GM23338 (cell line): ENCODE measurements at regions not wholly inside any gene's neighbourhood (a gene's known extent, or its start where the extent isn't known, plus 50 kb on each side); places are given as distances from the start of the nearest gene placed in this dataset.

ENCODE experiments used
- ATAC-seq: fragments of 200-7000 bp; cut with Tn5 transposase; 3 replicates; pipeline ENCODE4 v1.9.1; 2020
- DNase-seq: peaks from one replicate; pipeline ENCODE4 v3.0.0-alpha.2; 2015; ENCODE audit warnings: low spot score
- H2AFZ ChIP-seq: fragments of 200-600 bp; sonication (generic); 2 replicates; pipeline ENCODE4 v1.8.0; 2016; ENCODE audit warnings: antibody characterized with exemption, mild to moderate bottlenecking, moderate library complexity
- H3F3A ChIP-seq: fragments of 200-600 bp; sonication (generic); replicated peaks from 2 replicates; pipeline ENCODE4 v1.8.0; 2017; ENCODE audit warnings: antibody characterized with exemption, mixed run types, low read depth
- H3K27ac ChIP-seq: fragments of 200-600 bp; sonication (generic); 2 replicates; pipeline ENCODE4 v1.6.1; 2016; ENCODE audit warnings: low read depth
- H3K27me3 ChIP-seq: fragments of 200-600 bp; sonication (generic); 2 replicates; pipeline ENCODE4 v1.8.0; 2016; ENCODE audit warnings: mild to moderate bottlenecking, mixed run types, moderate library complexity; ENCODE audit not compliant: insufficient read depth
- H3K36me3 ChIP-seq: fragments of 200-600 bp; sonication (generic); 2 replicates; pipeline ENCODE4 v1.8.0; 2016; ENCODE audit warnings: mild to moderate bottlenecking; ENCODE audit not compliant: insufficient read depth
- H3K4me1 ChIP-seq: fragments of 200-600 bp; sonication (generic); 2 replicates; pipeline ENCODE4 v1.8.0; 2016; ENCODE audit warnings: mild to moderate bottlenecking, moderate library complexity; ENCODE audit not compliant: insufficient read depth
- H3K4me2 ChIP-seq: fragments of 200-600 bp; sonication (generic); 2 replicates; pipeline ENCODE4 v1.7.1; 2017; ENCODE audit warnings: mixed run types
- H3K4me3 ChIP-seq: fragments of 200-600 bp; sonication (generic); 2 replicates; pipeline ENCODE4 v1.6.1; 2016; ENCODE audit warnings: mixed run types
- H3K79me2 ChIP-seq: fragments of 200-600 bp; sonication (generic); replicated peaks from 2 replicates; pipeline ENCODE4 v1.8.0; 2017; ENCODE audit warnings: mild to moderate bottlenecking; ENCODE audit not compliant: insufficient read depth
- H3K9me2 ChIP-seq: fragments of 200-600 bp; sonication (generic); 2 replicates; pipeline ENCODE4 v1.8.0; 2017; ENCODE audit not compliant: insufficient read depth
- H4K20me1 ChIP-seq: fragments of 200-600 bp; sonication (generic); replicated peaks from 2 replicates; pipeline ENCODE4 v1.8.0; 2017; ENCODE audit warnings: mild to moderate bottlenecking; ENCODE audit not compliant: insufficient read depth
- H3K27ac Mint-ChIP-seq: 2 replicates; pipeline ENCODE4 v1.8.0; 2020; ENCODE audit warnings: inconsistent platforms, mild to moderate bottlenecking, moderate library complexity, mixed read lengths
- H3K27me3 Mint-ChIP-seq: 3 replicates; pipeline ENCODE4 v1.8.0; 2022; ENCODE audit warnings: low read depth, mild to moderate bottlenecking, moderate library complexity, mixed read lengths, inconsistent platforms; ENCODE audit not compliant: insufficient read depth, poor library complexity
- H3K36me3 Mint-ChIP-seq: 3 replicates; pipeline ENCODE4 v1.8.0; 2021; ENCODE audit warnings: low read depth, mild to moderate bottlenecking, inconsistent platforms, moderate library complexity, mixed read lengths
- H3K4me1 Mint-ChIP-seq: 3 replicates; pipeline ENCODE4 v1.8.0; 2020; ENCODE audit warnings: mild to moderate bottlenecking, inconsistent platforms, mixed read lengths
- H3K4me3 Mint-ChIP-seq: 3 replicates; pipeline ENCODE4 v1.8.0; 2021; ENCODE audit warnings: moderate library complexity, mild to moderate bottlenecking, inconsistent platforms, mixed read lengths
- H3K9me3 Mint-ChIP-seq: 3 replicates; pipeline ENCODE4 v1.8.0; 2020; ENCODE audit warnings: moderate library complexity, mild to moderate bottlenecking, inconsistent platforms, mixed read lengths
- EZH2 ChIP-seq: fragments of 200-600 bp; sonication (generic); IDR thresholded peaks from one replicate; pipeline ENCODE4 v1.8.0; 2017; ENCODE audit warnings: antibody characterized with exemption, mild to moderate bottlenecking, low read depth; ENCODE audit not compliant: unreplicated experiment
- JUNB ChIP-seq: IDR thresholded peaks from one replicate; pipeline ENCODE4 v1.6.1; 2016; ENCODE audit warnings: antibody characterized with exemption; ENCODE audit not compliant: unreplicated experiment
- POLR2AphosphoS5 ChIP-seq: IDR thresholded peaks from 2 replicates; pipeline ENCODE4 v1.6.1; 2016; ENCODE audit warnings: antibody characterized with exemption, low read depth
- REST ChIP-seq: IDR thresholded peaks from one replicate; pipeline ENCODE4 v1.6.1; 2018; ENCODE audit warnings: antibody characterized with exemption; ENCODE audit not compliant: unreplicated experiment
- ZNF331 ChIP-seq: fragments of 250-450 bp; sonication (Bioruptor Pico); IDR thresholded peaks from 2 replicates; pipeline ENCODE4 v1.5.0; 2020; ENCODE audit warnings: low read depth, mild to moderate bottlenecking, moderate library complexity
- ZNF462 ChIP-seq: fragments of 250-450 bp; sonication (Bioruptor Pico); IDR thresholded peaks from 2 replicates; pipeline ENCODE4 v1.5.0; 2020; ENCODE audit warnings: mild to moderate bottlenecking, moderate library complexity

- Histone ChIP-seq H3K27ac (no peak overlapping the region), H3K36me3 (no peaks in the 10 kb centered on the region), H3F3A (no peaks in the 10 kb centered on the region), H3K4me1 (no peaks in the 10 kb centered on the region), H2AFZ (no peak overlapping the region), H3K27me3 (no peaks in the 10 kb centered on the region), H3K9me2 (no peaks in the 10 kb centered on the region), H3K79me2 (no peaks in the 10 kb centered on the region), H3K4me3 (no peak overlapping the region), H4K20me1 (no peaks in the 10 kb centered on the region), H3K4me2 (no peak overlapping the region)
- Mint-ChIP-seq H3K4me3 (no peak overlapping the region), H3K27me3 (no peaks in the 10 kb centered on the region), H3K27ac (no peak overlapping the region), H3K4me1 (no peaks in the 10 kb centered on the region), H3K9me3 (no peaks in the 10 kb centered on the region), H3K36me3 (no peaks in the 10 kb centered on the region)
- TF ChIP-seq REST (no peak), ZNF462 (CRISPR knock-in tag) (no peak), JUNB (no peak), ZNF331 (CRISPR knock-in tag) (no peak), POLR2AphosphoS5 (no peak), EZH2 (no peak)
- no peak for ATAC-seq
- DNase-seq: no peak
Observed at GRCh38 chr9:80204054-80204453, 632.3 kb downstream of the TLE4 start.
